Nephron (organoid): ENCODE measurements at regions not wholly inside any gene's neighbourhood (a gene's known extent, or its start where the extent isn't known, plus 50 kb on each side); places are given as distances from the start of the nearest gene placed in this dataset.

Source experiments
- H3K27ac Mint-ChIP-seq, 3 experiments: 2 replicates each; pipeline ENCODE4 v1.8.0; 2020; ENCODE audit warnings: mixed read lengths in 3 of 3, mild to moderate bottlenecking in 2 of 3, moderate library complexity in 1 of 3
- H3K27me3 Mint-ChIP-seq: 2 replicates; pipeline ENCODE4 v1.8.0; 2021; ENCODE audit warnings: low read depth, mild to moderate bottlenecking, moderate library complexity, mixed read lengths
- H3K36me3 Mint-ChIP-seq: 2 replicates; pipeline ENCODE4 v1.8.0; 2020; ENCODE audit warnings: low read depth, mixed read lengths
- H3K4me1 Mint-ChIP-seq: 2 replicates; pipeline ENCODE4 v1.8.0; 2020; ENCODE audit warnings: mixed read lengths
- H3K4me3 Mint-ChIP-seq, 3 experiments: 2 replicates each; pipeline ENCODE4 v1.8.0; 2020; ENCODE audit warnings: mild to moderate bottlenecking in 3 of 3, mixed read lengths in 3 of 3, moderate library complexity in 2 of 3
- H3K9me3 Mint-ChIP-seq: 2 replicates; pipeline ENCODE4 v1.8.0; 2020; ENCODE audit warnings: mixed read lengths
- TF ChIP-seq, protein P1 (sequence below), 3 experiments: fragments of 200-600 bp; sonication (generic); IDR thresholded peaks; one replicate each; pipeline ENCODE4 v1.5.0; 2021; ENCODE audit warnings: antibody characterized with exemption in 3 of 3; ENCODE audit not compliant: unreplicated experiment in 3 of 3

DNA sequence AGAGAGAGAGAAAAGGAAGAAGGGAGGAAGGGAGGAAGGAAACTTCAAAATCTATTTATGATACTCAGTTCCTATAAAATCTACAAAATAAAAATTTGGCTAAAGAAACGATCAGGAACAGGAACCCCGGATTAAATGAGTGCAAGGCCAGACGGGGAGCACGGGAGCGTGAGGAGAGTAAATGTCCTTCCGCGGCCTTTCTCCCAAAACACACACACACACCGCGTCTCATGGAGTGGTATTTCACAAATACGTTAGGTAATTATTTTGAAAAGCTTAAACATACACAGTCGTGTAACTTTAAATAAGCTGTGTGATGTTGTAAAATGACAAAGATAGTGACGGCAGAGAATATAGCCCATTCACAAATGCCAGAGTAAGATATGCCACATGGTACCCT lies 125.7 kb upstream of the AFDN start:
- Mint-ChIP-seq H3K4me1 (peaks cover 37% of the 10 kb centered on the region), H3K4me3 (no peak overlapping the region), H3K9me3 (no peaks in the 10 kb centered on the region), H3K27ac (no peak overlapping the region), H3K36me3 (no peaks in the 10 kb centered on the region), H3K27me3 (peaks cover 10% of the 10 kb centered on the region)
- TF ChIP-seq, protein P1, sequence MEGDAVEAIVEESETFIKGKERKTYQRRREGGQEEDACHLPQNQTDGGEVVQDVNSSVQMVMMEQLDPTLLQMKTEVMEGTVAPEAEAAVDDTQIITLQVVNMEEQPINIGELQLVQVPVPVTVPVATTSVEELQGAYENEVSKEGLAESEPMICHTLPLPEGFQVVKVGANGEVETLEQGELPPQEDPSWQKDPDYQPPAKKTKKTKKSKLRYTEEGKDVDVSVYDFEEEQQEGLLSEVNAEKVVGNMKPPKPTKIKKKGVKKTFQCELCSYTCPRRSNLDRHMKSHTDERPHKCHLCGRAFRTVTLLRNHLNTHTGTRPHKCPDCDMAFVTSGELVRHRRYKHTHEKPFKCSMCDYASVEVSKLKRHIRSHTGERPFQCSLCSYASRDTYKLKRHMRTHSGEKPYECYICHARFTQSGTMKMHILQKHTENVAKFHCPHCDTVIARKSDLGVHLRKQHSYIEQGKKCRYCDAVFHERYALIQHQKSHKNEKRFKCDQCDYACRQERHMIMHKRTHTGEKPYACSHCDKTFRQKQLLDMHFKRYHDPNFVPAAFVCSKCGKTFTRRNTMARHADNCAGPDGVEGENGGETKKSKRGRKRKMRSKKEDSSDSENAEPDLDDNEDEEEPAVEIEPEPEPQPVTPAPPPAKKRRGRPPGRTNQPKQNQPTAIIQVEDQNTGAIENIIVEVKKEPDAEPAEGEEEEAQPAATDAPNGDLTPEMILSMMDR (IDR thresholded peaks at IDR 0.05; ENCODE audit: unreplicated experiment in 3 of 3), result no peak

DNA sequence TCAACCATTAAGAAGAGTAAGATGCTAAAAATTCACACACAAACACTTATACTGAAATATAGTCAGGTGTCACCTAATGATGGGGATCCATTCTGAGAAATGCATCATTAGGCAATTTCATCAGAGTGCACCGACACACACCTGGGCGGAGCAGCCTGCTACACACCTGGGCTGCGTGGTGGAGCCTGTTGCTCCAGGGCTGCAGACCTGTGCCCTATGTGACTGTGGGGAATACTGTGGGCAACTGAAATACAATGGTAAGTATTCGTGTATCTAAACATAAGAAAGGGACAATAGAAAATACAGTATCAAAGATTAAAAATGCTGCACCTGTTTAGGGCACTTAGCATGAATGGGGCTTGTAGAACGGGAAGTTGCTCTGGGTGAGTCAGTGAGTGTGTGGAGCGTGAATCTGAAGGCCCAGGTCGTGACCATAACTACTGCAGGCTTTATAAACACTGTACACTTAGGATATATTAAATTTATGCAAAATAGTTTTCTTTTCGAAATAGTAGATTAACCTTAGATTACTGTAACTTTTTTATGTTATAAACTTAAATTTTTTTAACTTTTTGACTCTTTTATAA lies 124.4 kb upstream of the AFDN start:
- no peaks in the 10 kb centered on the region for H3K36me3 Mint-ChIP-seq
- H3K27ac Mint-ChIP-seq, result peak overlapping the region in 1 of 3 experiments; percentile 5
- no peaks in the 10 kb centered on the region for H3K9me3 Mint-ChIP-seq
- no peak overlapping the region for H3K4me3 Mint-ChIP-seq
- TF ChIP-seq, protein P1 (IDR thresholded peaks at IDR 0.05; ENCODE audit: unreplicated experiment in 3 of 3), result no peak
- H3K4me1 Mint-ChIP-seq, result peaks cover 27% of the 10 kb centered on the region
- peaks cover 11% of the 10 kb centered on the region for H3K27me3 Mint-ChIP-seq

DNA sequence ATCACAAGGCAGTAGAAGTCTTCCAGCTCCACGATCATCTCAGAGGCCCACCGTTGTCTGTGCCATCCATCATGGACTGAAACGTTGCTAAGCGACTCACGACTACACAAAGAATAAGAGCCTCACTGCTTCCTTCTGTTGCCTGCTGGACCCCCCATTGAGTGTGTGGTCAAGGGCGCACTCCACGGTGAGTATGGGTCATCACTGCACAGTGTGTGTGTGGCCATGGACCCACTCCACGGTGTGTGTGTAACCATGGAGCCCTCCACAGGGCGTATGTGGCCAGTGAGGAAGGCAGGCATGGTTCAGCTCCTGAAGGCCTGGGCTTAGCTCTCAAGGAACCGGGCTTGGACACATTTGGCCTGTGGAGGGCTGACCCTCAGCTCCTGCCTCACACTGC lies 123.4 kb upstream of the AFDN start:
- no peak overlapping the region for H3K4me3 Mint-ChIP-seq
- no peaks in the 10 kb centered on the region for H3K36me3 Mint-ChIP-seq
- H3K4me1 Mint-ChIP-seq, result peaks cover 31% of the 10 kb centered on the region
- TF ChIP-seq, protein P1 (IDR thresholded peaks at IDR 0.05; ENCODE audit: unreplicated experiment in 3 of 3), result no peak
- no peaks in the 10 kb centered on the region for H3K9me3 Mint-ChIP-seq
- H3K27me3 Mint-ChIP-seq, result peaks cover 16% of the 10 kb centered on the region
- no peak overlapping the region for H3K27ac Mint-ChIP-seq

DNA sequence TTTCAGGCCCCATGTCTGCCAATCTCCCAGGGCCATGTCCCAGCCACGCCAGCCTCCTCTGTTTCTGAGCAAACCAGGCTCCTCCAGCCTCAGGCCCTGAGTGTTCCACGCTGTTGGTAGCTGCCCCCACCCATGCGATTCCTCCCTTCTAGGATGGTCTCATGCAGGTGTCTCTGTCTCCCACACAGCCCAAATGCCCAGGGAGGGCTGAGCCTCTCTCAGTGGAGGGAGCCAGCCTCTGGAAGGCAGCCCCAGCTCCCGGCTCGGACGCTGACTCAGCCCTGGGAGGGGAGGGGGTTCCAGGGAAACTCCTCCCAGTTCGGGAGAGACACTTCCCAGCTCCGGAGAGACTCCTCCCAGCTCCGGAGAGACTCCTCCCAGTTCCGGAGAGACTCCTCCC lies 122.9 kb upstream of the AFDN start:
- TF ChIP-seq, protein P1 (IDR thresholded peaks at IDR 0.05; ENCODE audit: unreplicated experiment in 3 of 3), result no peak
- Mint-ChIP-seq H3K4me3 (no peak overlapping the region), H3K27ac (no peak overlapping the region), H3K36me3 (no peaks in the 10 kb centered on the region), H3K4me1 (peaks cover 30% of the 10 kb centered on the region), H3K27me3 (peaks cover 17% of the 10 kb centered on the region), H3K9me3 (no peaks in the 10 kb centered on the region)

DNA sequence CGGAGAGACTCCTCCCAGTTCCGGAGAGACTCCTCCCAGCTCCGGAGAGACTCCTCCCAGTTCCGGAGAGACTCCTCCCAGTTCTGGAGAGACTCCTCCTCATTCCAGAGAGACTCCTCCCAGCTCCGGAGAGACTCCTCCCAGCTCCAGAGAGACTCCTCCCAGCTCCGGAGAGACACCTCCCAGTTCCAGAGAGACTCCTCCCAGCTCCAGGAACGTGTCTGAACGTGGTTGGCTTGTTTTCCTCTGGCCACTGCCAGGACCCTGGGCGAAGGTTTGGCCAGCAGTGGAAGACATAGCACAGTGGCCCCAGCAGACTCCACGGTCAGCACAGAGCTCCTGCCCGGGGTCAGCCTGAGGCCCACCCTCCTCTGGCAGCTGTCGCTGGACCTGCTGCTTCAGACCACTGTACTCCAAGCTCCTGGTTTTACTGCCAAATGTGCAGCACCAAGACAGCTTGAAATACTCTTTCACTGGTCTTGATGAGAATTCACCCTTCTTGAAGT lies 122.3 kb upstream of the AFDN start:
- Mint-ChIP-seq H3K36me3 (no peaks in the 10 kb centered on the region), H3K27ac (peak overlapping the region in 1 of 3 experiments; percentile 47), H3K4me3 (no peak overlapping the region), H3K27me3 (peaks cover 17% of the 10 kb centered on the region), H3K9me3 (no peaks in the 10 kb centered on the region), H3K4me1 (peaks cover 24% of the 10 kb centered on the region)
- TF ChIP-seq, protein P1 (IDR thresholded peaks at IDR 0.05; ENCODE audit: unreplicated experiment in 3 of 3), result no peak

DNA sequence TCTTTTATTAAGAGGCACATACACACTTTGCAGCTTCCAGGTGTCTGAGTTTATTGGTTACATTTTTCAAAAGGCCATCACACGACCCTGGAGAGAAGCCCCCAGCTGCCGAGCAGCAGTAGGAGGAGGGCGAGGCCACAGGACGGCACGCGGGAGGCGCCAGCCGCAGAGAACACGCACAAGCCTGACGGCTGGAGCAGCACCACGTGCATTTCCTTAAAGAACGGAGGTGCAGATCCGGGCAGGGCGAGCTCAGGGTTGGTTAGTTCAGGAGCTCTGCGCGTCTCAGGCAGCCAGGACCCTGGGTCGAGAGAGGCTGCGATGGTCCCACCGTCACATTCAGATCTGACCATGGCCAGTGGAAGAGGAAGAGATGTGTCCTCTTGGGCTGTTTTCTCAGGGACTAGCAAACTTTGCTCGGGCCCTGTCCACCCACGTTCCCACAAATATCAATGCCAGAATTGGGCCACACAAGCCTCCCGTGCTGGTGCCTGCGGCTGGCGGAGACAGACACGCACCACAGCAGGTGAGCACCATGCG lies 121.4 kb upstream of the AFDN start:
- TF ChIP-seq, protein P1 (IDR thresholded peaks at IDR 0.05; ENCODE audit: unreplicated experiment in 3 of 3), result no peak
- no peak overlapping the region for H3K4me3 Mint-ChIP-seq
- H3K27me3 Mint-ChIP-seq, result peaks cover 15% of the 10 kb centered on the region
- no peaks in the 10 kb centered on the region for H3K36me3 Mint-ChIP-seq
- peaks cover 16% of the 10 kb centered on the region for H3K4me1 Mint-ChIP-seq
- no peaks in the 10 kb centered on the region for H3K9me3 Mint-ChIP-seq
- peak overlapping the region in 1 of 3 experiments; percentile 47 for H3K27ac Mint-ChIP-seq
